Dedifferentiated amniotic fluid mesenchymal stem cell (primary cell): ENCODE measurements at regions not wholly inside any gene's neighbourhood (a gene's known extent, or its start where the extent isn't known, plus 50 kb on each side); places are given as distances from the start of the nearest gene placed in this dataset.
"Not testable (repeated sequence)": the region's sequence is repeated elsewhere in the genome, so short reads cannot be mapped to it uniquely, and the experiment has no call there.

Experiments used
- DNase-seq: peaks from one replicate; pipeline ENCODE4 v3.0.0-alpha.2; 2016; ENCODE audit errors: extremely low spot score

DNA sequence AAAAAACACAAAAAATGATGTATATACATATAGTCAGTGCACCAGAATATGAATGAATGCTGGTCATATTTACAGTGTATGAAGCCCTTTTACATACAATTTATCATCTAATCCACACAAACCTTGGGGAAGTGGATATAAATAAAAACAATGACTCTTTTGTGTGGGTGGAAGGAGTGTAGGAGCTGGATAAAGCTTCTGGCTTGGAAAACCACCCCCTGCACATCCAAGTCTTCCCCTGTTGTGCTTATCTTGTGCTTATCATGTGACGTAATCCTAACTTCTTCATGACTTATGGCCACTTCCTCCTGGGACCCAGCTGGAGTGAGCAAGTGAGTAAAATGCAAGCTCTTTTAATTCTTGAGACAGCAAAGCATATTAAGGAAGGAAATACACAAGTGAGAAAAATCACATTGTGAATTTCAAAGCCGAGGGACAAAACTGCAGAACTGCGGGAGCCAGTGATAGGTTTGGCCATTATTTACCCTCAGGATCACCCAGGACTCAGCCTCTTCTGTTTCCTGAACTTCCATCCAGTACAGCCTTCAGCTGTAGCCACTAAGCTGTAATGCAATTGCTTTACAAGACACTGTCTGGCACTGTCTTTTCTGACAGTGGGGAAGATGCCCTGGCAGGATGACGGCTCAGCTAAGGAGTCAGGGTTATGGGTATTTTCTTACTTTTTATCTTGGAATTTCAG, 104.0 kb upstream of the PPM1J start:
- no peak for DNase-seq

DNA sequence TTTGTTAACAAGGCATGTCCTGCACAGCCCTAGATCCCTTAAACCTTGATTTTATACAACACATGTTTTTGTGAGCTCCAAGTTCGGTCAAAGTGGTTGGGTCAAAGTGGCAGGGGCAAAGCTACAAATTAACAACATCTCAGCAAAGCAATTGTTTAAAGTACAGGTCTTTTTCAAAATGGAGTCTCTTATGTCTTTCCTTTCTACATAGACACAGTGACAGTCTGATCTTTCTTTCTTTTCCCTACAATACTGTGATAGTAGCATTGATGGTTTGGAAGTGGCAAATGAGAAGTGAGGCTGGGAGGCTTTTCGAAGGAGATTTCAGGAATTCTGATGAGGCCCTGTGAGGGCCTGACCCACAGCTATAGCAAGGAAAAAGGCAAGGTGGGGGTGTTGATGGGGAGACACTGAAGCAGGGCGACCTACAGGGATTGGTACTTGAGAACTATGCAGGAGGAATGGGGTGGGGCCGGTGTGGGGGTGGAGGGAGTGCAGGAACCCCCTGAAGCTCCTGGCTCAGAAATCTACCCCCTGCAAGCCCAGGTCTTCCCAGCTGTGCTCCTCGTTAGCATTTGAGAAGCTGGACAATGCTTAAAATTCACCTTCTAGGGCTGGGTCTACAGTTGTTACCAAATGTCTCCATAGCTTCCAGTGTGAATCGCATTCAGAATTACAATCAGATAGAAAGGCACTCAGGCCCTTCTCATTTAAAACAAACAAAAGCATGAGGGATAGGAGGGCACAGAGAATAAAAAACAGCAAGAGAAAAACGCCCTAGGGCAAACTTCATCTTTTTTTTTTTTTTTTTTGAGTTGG, 102.6 kb upstream of the PPM1J start:
- no peak for DNase-seq

DNA sequence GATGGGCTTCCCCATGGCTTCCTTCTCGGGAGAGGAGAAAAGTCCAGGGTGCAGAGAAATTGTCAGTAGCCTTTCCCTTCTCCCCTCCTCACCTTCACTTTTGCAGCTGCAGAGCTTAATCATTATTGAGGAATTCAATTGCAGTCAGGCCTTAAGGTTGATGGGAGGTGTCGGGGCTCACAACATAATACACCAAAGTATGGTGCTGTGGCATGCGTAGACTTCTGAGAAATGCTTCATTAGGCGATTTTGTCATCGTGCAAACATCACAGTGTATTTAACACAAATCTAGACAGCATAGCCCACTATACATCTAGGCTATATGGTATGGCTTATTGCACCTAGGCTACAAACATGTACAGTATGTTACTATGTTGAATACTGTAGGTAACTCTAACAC, 100.2 kb upstream of the PPM1J start:
- no peak for DNase-seq

DNA sequence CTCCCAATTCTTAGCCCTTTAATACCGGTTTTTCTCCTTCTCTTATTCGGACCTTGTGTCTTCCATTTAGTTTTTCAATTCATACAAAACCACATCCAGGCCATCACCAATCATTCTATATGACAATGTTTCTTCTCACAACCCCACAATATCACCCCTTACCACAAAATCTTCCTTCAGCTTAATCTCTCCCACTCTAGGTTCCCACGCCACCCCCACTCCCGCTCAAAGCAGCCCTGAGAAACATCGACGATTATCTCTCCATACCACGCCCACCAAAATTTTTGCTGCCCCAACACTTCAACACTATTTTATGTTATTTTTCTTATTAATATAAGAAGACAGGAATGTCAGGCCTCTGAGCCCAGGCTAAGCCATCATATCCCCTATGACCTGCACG, 99.5 kb upstream of the PPM1J start:
- DNase-seq = not testable (repeated sequence)

DNA sequence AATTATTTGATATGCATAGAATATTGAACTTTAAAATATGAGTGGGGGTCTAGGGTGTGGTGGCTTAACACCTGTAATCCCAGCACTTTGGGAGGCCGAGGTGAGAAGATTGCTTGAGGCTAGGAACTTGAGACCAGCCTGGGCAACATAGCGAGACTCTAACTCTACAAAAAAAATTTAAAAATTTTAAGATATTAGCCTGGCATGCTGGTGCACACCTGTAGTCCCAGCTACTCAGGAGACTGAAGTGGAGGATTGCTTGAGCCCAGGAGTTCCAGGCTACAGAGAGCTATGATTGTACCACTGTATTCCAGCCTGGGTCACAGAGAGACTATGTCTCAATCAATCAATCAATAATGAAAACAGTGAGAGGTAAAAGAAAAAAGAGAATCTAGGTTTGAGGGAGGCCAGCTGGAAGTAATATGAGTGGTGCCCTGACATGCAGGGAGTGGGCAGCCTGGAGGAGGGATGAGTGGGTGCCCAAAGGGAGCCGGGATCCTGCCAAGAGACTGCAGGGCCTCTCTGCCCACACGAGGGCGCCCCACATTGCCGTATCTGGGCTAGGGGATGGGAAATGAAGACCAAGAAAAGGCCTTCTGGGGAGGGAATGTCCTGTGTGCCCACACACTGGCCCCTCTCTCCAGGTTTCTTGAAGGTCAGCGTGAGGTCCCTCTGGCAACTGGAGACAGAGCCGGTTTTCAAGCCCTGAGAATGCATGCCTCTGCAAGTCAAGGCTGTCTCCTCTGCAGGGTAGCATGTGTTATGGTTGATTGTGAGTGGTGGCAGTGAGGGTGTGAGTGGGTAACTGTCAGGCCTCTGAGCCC, 93.9 kb upstream of the PPM1J start:
- peak; percentile 70 for DNase-seq

DNA sequence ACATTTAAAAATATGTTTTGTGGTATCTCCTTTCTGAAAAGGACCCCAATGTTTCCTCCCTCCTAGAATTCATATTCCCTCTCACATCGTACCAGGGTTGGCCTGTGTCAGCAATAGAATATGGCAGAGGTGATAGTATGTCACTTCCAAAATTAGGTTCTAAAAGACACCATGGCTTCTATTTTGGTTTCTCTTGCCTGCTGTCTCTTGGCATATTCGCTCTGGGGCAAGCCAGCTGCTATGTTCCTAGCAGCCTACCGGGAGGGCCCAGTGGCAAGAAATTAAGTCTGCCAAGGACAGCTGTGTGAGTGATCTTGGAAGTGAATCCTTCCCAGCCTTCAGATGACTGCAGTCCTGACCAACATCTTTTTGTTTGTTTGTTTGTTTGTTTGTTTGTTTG, 92.9 kb upstream of the PPM1J start:
- DNase-seq = no peak

DNA sequence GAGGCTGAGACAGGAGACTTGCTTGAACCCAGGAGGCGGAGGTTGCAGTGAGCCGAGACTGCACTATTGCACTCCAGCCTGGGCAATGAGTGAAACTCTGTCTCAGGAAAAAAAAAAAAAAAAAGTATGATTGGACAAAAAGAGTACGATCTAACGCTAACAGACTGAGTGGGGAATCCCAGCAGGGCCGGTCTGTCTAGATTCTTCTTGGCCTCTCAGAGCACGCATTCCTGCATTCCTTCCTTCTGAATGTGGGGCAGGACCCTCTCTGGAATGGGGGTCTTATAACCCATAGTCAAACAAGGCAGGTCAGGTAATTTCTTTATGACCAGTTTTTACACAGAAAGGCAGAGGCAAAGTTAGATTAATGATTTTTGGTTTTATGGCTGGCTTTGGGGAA, 92.0 kb upstream of the PPM1J start:
- no peak for DNase-seq

DNA sequence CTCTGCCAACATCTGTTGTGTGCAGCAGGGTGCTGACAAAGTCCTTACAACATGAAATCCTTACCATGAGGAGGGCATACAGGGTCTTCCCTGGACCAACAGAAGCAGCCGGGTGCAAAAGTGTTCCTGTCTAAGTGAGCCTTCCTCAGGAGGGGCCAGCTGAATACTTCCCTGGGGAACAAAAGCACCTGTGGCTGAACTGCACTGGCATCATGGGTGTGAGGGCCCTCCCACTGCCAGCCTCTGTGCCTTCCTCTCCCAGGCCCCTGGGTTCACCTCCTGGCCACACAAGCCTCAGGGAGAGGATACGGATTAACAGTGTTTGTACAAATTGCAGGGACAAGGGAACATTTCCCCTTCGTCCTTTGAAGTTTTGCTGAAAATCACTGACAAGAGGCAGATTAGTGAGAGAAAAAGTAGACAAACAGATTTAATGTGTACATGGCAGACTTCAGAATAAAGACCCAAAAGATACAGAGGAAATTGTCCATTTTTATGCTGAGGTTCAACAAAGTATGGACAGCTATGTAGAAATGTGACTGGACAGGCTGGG, 91.0 kb upstream of the PPM1J start:
- no peak for DNase-seq

DNA sequence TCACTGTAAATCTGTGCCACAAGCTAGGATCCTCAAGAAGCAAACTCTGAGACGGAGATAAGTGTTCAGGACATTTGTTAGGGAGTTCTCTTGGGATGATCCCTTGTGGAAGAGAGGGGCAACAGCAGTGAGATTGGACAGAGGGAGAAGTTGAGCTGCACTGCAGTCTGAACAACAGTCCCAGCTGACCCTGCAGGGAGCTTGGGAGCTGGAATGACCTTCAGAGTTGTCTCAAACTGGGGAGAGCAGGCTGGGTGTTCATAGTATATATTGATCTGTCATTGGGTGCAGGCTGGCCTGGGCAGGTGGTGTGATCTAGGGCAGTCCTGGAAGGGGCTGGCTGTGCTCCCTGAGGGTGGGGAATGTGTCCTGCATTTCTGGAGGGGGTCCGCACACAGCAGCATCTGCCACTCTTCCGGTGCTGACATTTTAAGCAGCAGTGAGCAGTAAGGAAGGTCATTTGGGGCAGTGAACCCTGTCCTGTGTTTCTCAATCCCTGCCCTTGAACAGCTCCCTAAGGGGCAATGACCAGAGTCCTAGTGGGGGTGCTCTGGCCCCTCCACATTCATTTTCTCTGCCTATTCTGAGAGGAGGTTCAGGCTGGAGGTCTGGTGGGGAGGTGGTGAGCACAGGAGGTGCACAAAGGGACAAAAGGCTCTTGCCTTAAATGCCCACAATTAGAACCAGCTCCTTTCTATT, 90.2 kb upstream of the PPM1J start:
- no peak for DNase-seq

DNA sequence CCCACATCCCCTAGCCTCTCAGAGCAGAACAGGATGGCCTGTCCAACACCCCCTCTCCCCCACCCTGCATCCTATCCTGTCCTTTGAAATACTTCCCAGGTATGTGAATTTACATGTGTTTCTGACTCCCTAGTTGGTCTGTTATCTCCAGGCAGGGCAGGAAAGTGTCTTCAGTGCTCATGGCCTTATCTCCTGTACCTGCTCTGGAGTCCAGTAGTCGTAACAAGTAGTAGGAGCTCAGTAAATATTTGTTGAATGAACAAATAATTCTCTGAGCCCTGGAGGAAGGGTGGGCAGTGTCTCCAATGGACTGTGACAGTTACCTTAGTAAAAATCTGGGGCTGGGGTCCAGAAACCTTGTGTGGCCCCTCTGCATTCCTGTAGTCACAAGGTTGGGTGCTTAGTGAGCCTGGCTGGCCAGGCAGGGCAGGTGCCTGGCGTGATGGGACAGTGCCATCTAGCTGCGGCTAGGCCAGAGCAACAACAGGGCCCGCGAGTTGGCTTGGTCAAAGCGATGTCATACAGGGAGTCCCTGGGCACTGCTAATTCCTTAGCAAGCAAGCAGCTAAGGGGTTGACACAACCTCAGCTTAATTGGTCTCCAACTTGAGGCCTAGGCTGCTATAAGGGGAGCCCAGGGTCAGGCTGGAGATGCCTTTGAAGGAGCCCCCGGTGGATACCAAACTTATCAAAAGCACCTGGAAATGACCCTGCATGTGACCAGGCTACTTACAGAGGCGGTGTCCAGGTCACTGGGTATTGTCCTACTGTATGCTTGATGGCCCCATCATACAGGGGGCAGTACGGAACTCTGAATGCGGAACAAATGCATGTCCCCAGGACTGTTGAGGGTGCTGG, 89.0 kb upstream of the PPM1J start:
- peak; percentile 29 for DNase-seq

DNA sequence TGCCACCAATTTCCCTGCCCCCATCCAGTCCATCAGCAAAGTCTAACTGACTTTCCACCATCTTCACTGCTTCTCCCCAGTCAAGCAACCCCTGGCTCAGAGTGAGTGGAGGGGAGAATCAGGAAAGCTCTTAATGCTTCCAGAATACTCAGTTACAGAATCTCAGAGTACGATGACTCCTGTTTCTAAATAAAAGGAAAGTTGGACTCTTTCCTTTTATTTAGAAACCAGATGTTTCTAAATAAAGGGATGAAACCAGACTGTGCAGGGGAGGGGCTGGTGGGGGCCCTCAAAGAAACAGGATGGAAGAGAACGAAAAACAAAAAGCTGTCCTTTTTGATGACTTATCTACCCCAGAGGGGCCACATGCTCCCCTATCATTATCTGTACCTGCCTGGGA, 85.2 kb upstream of the PPM1J start:
- DNase-seq = no peak

DNA sequence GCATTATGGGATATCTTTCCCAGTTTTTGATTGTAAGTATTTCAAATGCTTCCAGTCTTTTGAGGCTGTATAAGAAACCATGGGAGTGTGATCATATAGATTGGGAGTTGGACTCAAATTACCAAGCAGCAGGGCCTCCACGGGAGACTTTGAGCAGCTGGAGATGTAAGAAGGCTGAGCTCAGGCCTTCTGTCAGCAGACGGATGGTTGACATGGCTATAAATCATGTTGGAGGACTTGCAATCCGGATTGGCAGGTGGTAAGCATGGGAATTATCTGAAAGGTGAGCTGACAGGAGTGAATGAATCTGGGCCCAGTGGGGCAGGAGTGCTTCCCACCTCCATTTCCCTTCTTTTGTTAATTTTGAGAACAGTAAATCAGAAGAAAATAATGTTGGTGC, 83.2 kb upstream of the PPM1J start:
- no peak for DNase-seq

DNA sequence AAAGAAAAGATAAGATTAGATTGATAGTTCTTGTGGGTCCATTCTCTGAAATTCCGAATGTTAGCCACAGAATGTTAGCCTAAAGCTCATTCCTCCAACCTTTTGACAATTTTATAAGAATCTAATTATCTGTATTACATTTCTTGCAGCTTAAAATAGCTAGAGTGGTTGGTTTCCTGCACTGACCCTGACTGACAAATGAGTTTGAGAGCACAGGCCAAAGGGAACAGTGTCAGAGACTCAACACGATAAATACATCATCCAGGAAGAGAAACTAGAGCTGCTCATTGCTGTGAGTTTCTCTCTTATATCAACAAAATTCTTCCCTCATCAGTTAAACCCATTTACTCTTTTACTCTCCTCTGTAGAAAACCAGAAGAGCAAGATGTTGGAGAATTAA, 82.1 kb upstream of the PPM1J start:
- DNase-seq = no peak

DNA sequence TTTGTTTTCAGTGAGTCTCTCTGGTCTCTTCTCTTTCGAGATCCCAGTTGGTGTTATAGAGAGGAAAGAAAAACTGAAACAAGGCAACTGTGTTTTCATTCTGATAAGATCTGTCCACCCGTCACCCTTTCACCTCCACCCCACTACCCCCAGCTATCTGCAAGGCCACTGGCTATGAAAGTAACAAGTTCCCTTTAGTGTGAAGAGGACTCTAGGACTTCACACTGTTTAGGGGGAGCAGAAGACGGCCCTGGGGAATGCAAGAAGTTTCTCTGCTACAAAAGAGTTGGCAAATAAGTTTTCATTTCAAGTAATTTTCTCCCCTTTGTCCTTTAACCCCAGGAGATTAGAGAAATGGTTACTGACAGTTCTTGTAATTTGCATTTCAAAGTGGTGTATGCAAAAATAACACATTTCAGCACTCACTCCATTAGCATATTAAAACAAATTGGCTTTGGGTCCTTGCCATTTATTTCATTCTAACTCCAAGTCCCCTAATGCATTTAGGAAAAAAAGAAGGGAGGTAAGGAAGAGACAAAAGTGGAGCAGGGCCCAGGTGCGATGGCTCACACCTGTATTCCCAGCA, 79.6 kb upstream of the PPM1J start:
- no peak for DNase-seq

DNA sequence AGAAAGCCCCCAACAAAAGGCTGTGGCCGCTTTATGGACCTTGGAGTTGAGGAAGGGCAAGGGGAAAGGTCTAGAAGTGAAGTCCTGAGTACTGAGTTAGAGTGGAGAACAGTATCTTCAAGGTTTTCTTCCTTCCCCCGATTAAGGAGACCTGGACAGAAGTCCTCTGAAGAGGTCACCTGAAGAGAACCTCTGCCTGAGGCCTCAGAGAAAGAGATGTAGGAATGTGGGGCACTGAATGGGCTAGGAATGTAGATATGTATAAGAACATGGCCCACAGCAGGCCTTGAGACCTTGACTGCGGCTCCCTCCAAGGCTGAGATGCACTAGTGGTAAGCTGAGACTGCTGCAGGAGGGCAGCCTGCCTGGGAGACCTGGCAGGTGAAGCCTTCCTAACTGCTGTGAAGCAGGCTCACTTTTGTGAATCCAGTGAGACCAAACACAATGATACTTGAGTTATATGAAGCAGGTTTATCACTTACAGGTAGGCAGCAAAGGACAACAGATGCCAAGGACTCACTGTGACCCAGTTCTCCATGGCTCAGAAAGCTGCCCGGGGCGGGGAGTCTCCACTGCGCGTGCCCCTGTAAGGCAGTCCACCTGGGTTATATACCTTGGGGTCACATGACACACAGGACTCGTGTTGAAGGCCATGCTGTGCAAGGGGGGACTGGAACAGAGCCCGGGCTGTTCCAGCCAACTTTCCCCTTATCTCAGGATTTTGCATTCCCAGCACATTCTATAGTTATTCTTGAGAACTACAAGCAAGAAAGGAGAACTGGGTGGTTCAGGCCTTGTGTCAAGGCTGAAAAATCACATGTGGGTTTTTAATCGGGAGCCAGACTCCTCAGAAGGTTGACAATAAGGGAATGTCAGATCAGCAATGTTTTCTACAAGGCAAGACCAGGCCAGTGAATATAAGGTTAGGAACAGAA, 78.8 kb upstream of the PPM1J start:
- DNase-seq = no peak

DNA sequence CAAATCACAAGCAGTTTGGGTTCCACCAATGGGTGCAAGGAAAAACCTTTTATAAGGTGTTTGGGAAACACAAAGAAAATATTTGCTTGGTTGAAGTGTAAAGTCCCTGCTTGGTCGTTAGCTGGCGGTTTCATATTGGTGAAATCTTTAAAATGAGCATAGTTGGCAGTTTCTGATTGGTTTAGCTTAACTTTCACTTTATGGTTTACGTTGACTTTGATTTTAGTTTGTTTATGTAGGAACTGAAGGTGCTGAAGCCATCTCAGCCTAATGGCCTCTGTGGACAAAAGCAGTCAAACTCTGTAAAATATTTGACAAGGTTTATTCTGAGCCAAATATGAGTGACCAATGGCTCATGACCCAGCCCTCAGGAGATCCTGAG, 76.6 kb upstream of the PPM1J start:
- no peak for DNase-seq

DNA sequence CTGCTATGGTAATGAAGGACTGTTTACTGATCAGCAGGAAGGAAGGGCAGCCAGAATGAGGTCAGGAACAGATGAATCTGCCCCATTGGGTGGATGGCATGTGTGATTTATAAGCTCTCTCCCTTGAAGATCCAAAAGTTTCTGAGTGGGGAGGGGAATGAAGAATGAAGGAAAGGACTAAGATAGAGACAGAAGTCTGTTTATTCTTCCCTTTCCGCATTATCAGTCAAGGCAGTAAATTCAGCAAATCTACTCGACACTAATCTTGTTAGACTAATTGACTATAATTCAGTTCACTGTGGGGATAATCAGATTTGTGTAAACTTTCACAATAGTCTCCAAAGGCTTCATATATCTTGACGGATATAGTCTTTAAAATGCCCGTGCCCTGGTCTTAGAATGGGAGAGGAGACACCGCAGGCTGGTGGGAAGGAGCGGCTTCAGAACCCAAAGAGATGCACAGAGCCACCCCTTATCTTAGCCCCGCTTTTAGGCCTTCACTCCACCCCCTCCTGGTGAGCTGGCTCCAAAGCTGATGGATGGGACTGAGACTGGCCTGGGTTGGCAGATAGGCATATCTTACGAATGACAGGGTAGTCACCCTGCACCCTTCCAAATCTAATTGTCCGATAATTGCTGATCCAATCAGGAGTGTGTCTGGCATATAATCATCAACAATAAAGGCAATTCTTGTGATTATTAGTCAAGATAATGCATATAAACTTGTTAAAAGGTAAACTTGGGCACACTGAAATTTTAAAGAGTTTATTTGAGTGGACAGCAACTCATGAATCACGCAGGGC, 76.0 kb upstream of the PPM1J start:
- DNase-seq = no peak

DNA sequence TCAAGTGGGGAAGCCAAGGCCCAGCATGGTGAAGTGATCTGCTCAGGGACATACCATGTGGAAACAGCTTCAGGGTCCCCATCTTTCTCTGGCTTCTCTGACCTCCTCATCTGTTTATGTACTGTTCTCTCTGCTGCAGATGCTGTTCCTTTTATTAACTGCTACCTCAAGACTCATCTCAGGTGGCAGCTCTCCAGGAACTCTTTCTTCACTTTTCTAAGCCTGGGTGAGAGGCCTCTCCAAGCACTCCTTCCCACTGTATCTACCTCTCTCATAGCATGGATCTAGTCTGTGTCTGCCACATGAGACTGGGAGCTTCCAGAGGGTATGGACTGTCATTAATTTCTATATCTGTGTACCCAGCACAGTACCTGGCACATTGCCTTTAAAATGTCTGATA, 73.4 kb upstream of the PPM1J start:
- DNase-seq = no peak
